ENCODE measurements at regions not wholly inside any gene's neighbourhood (a gene's known extent, or its start where the extent isn't known, plus 50 kb on each side); places are given as distances from the start of the nearest gene placed in this dataset.

DNA sequence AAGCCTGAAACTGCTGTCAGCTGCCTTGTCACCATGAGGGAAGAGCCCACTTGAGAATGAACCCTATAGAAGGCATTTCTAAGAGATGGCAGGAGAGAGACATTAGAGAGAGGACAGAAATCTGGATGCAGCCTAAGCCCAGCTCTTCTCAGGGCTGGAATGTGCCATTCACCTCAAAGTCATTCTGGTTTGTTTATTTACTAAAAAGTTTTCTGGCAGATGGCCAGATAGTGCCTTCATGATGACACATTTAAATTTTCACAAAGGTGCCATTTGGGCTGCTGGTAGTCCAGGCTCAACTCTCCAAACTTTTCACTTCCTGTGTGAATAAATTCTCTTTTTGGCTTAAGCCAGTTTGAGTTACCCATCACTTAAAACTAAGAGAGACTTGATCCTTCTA is 144.6 kb upstream of the ZNF366 start:
- Histone ChIP-seq H3K4me3 (no peak overlapping the region), H3K9ac (ENCODE audit: insufficient read depth in 1 of 2, low read depth in 2 of 2, low read length in 2 of 2) (no peak overlapping the region), H3K9me1 (ENCODE audit: control insufficient read depth, insufficient read depth, low read length) (no peaks in the 10 kb centered on the region), H3K27ac (ENCODE audit: extremely low read depth, low read depth, low read length) (no peak overlapping the region), H3K4me2 (ENCODE audit: insufficient read depth, low read length) (no peak overlapping the region), H3K9me3 (replicated peaks; ENCODE audit: control insufficient read depth, insufficient read depth, low read depth, low read length) (no peaks in the 10 kb centered on the region), H3K27me3 (ENCODE audit: control insufficient read depth in 2 of 2, insufficient read depth in 2 of 2, low read length in 2 of 2) (peaks cover 0 to 9% of the 10 kb centered on the region in 2 experiments; a peak in 1 of 5 replicates), H3K36me3 (ENCODE audit: control insufficient read depth, insufficient read depth, low read length) (no peaks in the 10 kb centered on the region), H2AFZ (ENCODE audit: low read depth, low read length) (no peak overlapping the region), H4K20me1 (replicated peaks; ENCODE audit: control insufficient read depth, insufficient read depth, low read length) (no peaks in the 10 kb centered on the region), H3K4me1 (replicated peaks in 1 of 2; ENCODE audit: control insufficient read depth in 2 of 2, insufficient read depth in 2 of 2, low read length in 2 of 2) (peaks cover 3 to 7% of the 10 kb centered on the region in 2 experiments; a peak in 3 of 5 replicates), H3K79me2 (ENCODE audit: control insufficient read depth, insufficient read depth, low read length) (no peaks in the 10 kb centered on the region)
- in situ Hi-C loops (cut with MboI), result no loop called here
- ATAC-seq, result no peak
- no peak for DNase-seq (ENCODE audit: extremely low read depth in 1 of 4, low spot score in 3 of 4)
- no TSS peak for BruUV-seq (replicated peaks)
- FAIRE-seq, result no peak
- ChIA-PET CTCF (ENCODE audit: low intra/inter-chr PET ratio) (no interaction called here), POLR2A (interaction anchor here (1.0 kb wide), 1 partner anchor 8 kb away, joined by 3 read pairs; no protein-coding TSS in a partner anchor)
- TF ChIP-seq ZNF778 (CRISPR knock-in tag; IDR thresholded peaks at IDR 0.05) (no peak), RBM34 (IDR thresholded peaks at IDR 0.05; ENCODE audit: borderline replicate concordance, insufficient read depth, low read length) (no peak), EP300 (IDR thresholded peaks at IDR 0.05; ENCODE audit: low read length) (no peak), NFIC (IDR thresholded peaks at IDR 0.05) (peak; percentile 86), ELF2 (CRISPR knock-in tag; IDR thresholded peaks at IDR 0.05) (no peak), SMAD2 (IDR thresholded peaks at IDR 0.05; ENCODE audit: low read depth, low read length) (no peak), RUNX1 (IDR thresholded peaks at IDR 0.05; ENCODE audit: low read depth) (no peak)
- TF ChIP-seq, protein P1, sequence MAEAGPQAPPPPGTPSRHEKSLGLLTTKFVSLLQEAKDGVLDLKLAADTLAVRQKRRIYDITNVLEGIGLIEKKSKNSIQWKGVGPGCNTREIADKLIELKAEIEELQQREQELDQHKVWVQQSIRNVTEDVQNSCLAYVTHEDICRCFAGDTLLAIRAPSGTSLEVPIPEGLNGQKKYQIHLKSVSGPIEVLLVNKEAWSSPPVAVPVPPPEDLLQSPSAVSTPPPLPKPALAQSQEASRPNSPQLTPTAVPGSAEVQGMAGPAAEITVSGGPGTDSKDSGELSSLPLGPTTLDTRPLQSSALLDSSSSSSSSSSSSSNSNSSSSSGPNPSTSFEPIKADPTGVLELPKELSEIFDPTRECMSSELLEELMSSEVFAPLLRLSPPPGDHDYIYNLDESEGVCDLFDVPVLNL (CRISPR knock-in tag; IDR thresholded peaks at IDR 0.05; ENCODE audit: low read depth), result no peak
- intact Hi-C loops (cut with micrococcal nuclease), result no loop called here
